Activated CD8-positive, alpha-beta memory T cell treated with anti-CD3 and anti-CD28 coated beads for 36 hours (primary cell): ENCODE measurements at regions not wholly inside any gene's neighbourhood (a gene's known extent, or its start where the extent isn't known, plus 50 kb on each side); places are given as distances from the start of the nearest gene placed in this dataset.
"Not testable (repeated sequence)": the region's sequence is repeated elsewhere in the genome, so short reads cannot be mapped to it uniquely, and the experiment has no call there.

Experiments used
- CTCF ChIA-PET: fragments of 350-600 bp; sonication (Branson Sonifier 250); formaldehyde crosslinking; loops from one replicate; lab custom pipeline; 2021; ENCODE audit warnings: antibody characterized with exemption; lab: Charles Lee
- POLR2A ChIA-PET: fragments of 350-600 bp; sonication (Branson Sonifier 250); formaldehyde crosslinking; loops from one replicate; lab custom pipeline; 2021; ENCODE audit warnings: antibody characterized with exemption; lab: Charles Lee

GRCh38 chr4:188349569-188349968 is 210.3 kb downstream of the TRIML1 start:
- CTCF ChIA-PET, result not testable (repeated sequence)

DNA sequence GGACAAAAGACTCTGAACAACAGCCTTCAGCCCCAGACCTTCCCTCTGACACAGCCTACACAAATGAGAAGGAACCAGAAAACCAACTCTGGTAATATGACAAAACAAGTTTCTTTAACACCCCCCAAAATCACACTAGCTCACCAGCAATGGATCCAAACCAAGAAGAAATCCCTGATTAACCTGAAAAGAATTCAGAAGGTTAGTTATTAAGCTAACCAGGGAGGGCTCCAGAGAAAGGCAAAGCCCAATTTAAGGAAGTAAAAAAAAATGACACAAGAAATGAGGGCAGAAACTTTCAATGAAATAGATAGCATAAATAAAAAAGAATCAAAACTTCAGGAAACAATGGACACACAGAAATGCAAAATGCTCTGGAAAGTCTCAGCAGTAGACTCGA is 224.0 kb downstream of the TRIML1 start:
- ChIA-PET POLR2A (no interaction called here), CTCF (no interaction called here)

More at GRCh38 chr4:188349569-188349968, 210.3 kb downstream of the TRIML1 start:
- POLR2A ChIA-PET, result not testable (repeated sequence)

- ChIA-PET POLR2A (no interaction called here), CTCF (interaction anchor here (1.0 kb wide), 1 partner anchor 20 kb away, joined by 4 read pairs; no protein-coding TSS in a partner anchor)
Observed at GRCh38 chr4:188370777-188371176, 231.5 kb downstream of the TRIML1 start.

GRCh38 chr4:188372058-188372457 is 232.8 kb downstream of the TRIML1 start:
- POLR2A ChIA-PET, result no interaction called here

GRCh38 chr4:188372829-188373228 is 233.6 kb downstream of the TRIML1 start:
- CTCF ChIA-PET, result no interaction called here
- POLR2A ChIA-PET, result no interaction called here

More at GRCh38 chr4:188372058-188372457, 232.8 kb downstream of the TRIML1 start:
- CTCF ChIA-PET, result no interaction called here

GRCh38 chr4:188374871-188375270 is 235.6 kb downstream of the TRIML1 start:
- ChIA-PET POLR2A (no interaction called here), CTCF (no interaction called here)

DNA sequence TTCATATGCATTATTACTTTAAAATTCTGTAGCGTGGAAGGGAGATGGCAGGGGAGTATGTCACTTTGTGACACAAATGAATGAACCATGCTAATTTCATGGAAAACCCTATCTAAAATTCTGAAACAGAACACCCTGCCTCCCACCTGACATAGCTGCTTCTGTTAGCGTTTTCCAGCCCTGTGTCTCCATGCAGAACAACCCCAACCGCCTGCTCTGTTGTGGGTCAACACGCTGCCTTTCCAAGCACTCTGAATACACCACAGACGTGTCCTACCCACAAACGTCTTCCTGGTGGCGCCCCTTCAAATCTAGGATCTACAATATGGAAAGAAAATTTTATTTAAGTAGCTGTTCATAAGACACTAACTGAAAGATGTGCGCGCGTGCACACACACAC is 238.6 kb downstream of the TRIML1 start:
- ChIA-PET CTCF (no interaction called here), POLR2A (no interaction called here)

DNA sequence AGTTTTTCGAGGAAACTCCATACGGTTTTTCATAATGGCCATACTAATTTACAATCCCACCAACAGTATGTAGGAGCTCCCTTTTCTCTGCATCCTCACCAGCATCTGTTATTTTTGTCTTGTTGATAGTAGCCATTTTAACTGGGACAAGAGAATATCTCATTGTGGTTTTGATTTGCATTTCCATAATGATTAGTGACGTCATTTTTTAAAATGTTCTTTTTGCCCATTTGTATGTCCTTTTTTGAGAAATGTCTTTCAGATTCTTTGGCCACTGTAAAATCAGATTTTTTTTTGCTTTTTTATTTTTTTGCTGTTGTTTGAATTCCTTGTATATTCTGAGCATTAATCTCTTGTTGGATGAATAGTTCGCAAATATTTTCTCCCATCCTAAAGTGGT is 243.9 kb downstream of the TRIML1 start:
- ChIA-PET POLR2A (no interaction called here), CTCF (no interaction called here)

DNA sequence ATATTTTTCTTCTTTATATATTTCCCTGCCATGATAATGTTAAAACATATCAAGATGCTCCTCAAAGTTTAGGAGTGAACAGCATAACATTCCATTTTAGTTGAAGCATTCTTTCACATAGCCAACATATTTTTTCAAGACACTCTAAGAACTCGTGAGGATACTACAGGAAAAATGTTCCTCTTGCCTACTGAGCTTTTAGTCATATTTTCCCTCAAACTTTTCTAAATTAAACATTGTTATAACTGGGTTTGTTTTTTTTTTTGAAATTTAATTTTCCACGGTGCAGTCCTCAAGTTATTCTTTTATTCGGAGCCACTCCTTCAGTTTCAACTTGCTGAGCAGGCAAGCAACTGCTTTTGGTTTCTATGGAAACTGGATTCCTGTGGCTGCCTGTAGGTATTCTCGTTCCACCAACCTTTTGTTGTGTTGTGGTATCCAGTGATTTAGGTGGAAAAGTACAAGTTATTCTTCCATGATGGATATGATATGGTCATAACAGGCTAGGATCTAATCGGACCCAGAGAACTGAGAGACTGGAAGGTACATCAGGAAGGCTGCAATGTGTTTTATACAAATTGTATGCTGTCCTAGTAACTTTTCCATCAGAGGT is 248.0 kb downstream of the TRIML1 start:
- CTCF ChIA-PET, result no interaction called here
- POLR2A ChIA-PET, result no interaction called here

- POLR2A ChIA-PET, CTCF ChIA-PET: not testable (repeated sequence)
Observed at GRCh38 chr4:188391349-188391748, 252.1 kb downstream of the TRIML1 start.

- CTCF ChIA-PET, result no interaction called here
- POLR2A ChIA-PET, result no interaction called here
Observed at GRCh38 chr4:188396037-188396436, 256.8 kb downstream of the TRIML1 start.

- POLR2A ChIA-PET, result no interaction called here
Observed at GRCh38 chr4:188399834-188400233, 260.6 kb downstream of the TRIML1 start.

GRCh38 chr4:188400451-188400850 is 261.2 kb downstream of the TRIML1 start:
- ChIA-PET CTCF (no interaction called here), POLR2A (no interaction called here)

More at GRCh38 chr4:188399834-188400233, 260.6 kb downstream of the TRIML1 start:
- CTCF ChIA-PET, result no interaction called here

DNA sequence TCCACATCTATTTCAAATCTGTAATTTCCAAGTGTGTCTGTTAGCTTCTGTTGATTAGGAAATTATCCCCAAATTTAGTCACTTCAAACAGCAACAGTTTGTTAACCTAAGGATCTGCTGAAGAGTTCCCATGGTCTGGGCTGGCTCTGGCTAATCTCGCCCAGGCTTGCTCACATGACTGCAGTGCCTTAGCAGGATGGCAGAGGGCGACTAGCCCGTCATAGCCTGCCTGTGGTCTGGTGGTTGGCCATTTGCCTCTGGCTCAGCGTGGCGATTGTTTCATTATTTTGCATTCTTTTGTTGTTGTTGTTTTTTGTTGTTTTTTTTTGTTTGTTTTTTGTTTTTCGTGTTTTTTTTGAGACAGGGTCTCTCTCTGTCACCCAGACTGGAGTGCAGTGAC is 264.0 kb downstream of the TRIML1 start:
- POLR2A ChIA-PET, result no interaction called here
- CTCF ChIA-PET, result no interaction called here

- CTCF ChIA-PET, POLR2A ChIA-PET: not testable (repeated sequence)
Observed at GRCh38 chr4:188405071-188405835, 266.0 kb downstream of the TRIML1 start.

GRCh38 chr4:188408244-188409030 is 269.2 kb downstream of the TRIML1 start:
- ChIA-PET CTCF (no interaction called here), POLR2A (no interaction called here)

DNA sequence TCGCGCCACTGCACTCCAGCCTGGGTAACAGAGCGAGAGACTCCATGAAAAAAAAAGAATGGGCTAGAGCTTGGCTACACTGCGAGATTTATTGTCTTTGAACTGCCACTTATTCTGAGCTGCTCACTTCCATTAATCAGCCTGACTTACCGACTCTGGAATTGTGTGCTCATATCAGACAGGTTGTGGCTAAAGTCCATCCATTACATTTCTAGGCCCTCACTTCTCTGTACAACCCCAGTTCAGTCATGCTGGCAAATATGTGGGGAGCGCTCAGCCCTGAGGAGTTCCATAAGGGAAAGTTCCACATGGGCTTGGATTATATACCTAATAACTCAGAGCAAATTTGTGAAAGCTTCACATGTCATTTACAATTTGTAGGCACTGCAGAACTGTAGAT is 270.6 kb downstream of the TRIML1 start:
- CTCF ChIA-PET, result no interaction called here
- POLR2A ChIA-PET, result no interaction called here

GRCh38 chr4:188411805-188412204 is 272.6 kb downstream of the TRIML1 start:
- CTCF ChIA-PET, result no interaction called here

DNA sequence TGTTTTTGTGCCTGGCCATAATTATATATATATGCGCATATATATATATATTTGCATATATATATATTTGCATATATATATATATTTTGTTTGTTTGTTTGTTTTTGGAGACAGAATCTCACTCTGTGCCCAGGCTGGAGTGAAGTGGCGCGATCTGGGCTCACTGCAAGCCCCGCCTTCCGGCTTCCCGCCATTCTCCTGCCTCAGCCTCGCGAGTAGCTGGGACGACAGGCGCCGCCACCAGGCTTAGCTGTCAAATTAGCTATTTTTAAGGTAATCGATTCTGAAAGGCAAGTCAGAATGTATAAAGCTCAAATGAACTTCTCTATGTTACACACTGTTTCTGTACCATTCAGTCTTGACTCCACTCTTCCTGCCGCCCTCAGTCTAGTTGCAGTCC is 273.3 kb downstream of the TRIML1 start:
- ChIA-PET CTCF (no interaction called here), POLR2A (no interaction called here)

More at GRCh38 chr4:188411805-188412204, 272.6 kb downstream of the TRIML1 start:
- POLR2A ChIA-PET, result no interaction called here

GRCh38 chr4:188414441-188414840 is 275.2 kb downstream of the TRIML1 start:
- ChIA-PET CTCF (no interaction called here), POLR2A (no interaction called here)
